ENCODE measurements at regions not wholly inside any gene's neighbourhood (a gene's known extent, or its start where the extent isn't known, plus 50 kb on each side); places are given as distances from the start of the nearest gene placed in this dataset.

DNA sequence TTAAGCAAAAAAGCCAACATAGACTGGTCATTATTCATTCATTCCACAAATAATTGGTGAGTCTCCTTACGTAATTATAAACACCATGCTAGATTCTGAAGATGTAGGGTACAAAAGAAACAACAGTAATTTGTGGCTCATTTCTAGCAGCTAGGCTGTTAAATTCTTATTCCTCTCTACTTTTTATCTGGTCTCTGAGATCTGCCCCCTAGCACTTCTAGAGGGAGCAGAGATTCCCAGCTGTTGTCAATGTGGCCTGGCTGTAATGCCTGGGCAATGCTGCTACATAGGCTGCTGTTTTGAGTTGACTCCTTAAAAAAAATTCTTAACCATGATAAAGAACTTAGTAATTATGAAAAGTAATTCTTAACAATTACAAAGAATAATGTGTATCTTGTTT is 434.9 kb upstream of the THRB start:
- TF ChIP-seq, protein P1, sequence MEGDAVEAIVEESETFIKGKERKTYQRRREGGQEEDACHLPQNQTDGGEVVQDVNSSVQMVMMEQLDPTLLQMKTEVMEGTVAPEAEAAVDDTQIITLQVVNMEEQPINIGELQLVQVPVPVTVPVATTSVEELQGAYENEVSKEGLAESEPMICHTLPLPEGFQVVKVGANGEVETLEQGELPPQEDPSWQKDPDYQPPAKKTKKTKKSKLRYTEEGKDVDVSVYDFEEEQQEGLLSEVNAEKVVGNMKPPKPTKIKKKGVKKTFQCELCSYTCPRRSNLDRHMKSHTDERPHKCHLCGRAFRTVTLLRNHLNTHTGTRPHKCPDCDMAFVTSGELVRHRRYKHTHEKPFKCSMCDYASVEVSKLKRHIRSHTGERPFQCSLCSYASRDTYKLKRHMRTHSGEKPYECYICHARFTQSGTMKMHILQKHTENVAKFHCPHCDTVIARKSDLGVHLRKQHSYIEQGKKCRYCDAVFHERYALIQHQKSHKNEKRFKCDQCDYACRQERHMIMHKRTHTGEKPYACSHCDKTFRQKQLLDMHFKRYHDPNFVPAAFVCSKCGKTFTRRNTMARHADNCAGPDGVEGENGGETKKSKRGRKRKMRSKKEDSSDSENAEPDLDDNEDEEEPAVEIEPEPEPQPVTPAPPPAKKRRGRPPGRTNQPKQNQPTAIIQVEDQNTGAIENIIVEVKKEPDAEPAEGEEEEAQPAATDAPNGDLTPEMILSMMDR (IDR thresholded peaks at IDR 0.05), result no peak
- TF ChIP-seq ZFX (IDR thresholded peaks at IDR 0.05; ENCODE audit: borderline replicate concordance), result no peak
